ENCODE measurements at regions not wholly inside any gene's neighbourhood (a gene's known extent, or its start where the extent isn't known, plus 50 kb on each side); places are given as distances from the start of the nearest gene placed in this dataset.

DNA sequence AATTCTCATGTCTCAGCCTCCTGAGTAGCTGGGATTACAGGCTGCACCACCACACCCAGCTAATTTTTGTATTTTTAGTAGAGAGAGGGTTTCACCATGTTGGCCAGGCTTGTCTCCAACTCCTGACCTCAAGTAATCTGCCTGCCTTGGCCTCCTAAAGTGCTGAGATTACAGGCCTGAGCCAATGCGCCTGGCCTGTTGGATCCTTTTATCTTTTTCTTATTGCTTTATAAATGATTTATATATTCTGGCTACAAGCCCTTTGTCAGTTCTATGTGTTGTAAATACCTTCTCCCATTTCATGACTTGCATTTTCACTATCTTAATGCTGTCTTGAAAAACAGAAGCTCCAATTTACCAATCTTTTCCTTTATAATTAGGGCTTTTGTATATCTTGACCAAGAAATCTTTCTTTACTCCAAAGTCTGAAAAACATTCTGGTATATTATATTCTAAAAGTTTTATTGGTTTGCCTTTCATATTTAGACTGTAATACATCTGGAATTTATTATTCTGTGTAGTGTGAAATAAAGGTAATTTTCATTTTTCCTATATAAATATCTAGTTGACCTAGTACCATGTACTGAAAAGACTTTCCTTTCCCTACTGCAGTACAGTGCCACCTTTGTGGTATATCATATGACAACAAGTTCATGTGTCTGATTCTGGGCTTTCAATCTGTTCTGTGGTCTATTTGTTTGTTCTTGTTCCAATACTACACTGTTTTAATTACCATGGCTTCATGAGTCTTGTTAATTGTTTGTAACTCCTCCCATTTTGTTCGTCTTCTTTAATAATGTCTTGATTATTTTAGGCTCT, 52.9 kb upstream of the RNU6-1 start:
- Histone ChIP-seq H3K27ac (no peak overlapping the region), H3K4me3 (no peak overlapping the region)
- TF ChIP-seq, protein P1, sequence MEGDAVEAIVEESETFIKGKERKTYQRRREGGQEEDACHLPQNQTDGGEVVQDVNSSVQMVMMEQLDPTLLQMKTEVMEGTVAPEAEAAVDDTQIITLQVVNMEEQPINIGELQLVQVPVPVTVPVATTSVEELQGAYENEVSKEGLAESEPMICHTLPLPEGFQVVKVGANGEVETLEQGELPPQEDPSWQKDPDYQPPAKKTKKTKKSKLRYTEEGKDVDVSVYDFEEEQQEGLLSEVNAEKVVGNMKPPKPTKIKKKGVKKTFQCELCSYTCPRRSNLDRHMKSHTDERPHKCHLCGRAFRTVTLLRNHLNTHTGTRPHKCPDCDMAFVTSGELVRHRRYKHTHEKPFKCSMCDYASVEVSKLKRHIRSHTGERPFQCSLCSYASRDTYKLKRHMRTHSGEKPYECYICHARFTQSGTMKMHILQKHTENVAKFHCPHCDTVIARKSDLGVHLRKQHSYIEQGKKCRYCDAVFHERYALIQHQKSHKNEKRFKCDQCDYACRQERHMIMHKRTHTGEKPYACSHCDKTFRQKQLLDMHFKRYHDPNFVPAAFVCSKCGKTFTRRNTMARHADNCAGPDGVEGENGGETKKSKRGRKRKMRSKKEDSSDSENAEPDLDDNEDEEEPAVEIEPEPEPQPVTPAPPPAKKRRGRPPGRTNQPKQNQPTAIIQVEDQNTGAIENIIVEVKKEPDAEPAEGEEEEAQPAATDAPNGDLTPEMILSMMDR (IDR thresholded peaks at IDR 0.05) = no peak
- DNase-seq (ENCODE audit: low spot score) = no peak

DNA sequence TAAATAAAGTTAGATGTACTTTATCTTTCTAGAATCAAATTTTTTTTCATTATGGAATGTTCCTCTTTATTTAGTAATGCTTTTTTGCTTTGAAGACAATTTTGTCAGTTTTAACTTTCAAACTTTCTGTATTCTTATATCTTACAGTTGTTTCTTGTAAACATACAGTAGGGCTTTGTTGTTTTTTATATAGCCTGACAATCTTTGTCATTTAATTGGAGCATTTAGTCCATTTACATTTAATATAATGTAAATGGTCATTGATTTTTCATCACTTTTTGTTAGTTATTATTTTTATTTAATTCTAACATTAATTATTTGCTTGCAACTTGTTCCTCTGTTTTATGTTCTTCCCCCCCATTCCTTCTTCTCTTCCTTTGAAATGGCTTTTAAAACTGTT, 55.4 kb upstream of the RNU6-1 start:
- Histone ChIP-seq H3K27ac (no peak overlapping the region), H3K4me3 (no peak overlapping the region)
- TF ChIP-seq, protein P1 (IDR thresholded peaks at IDR 0.05) = no peak
- DNase-seq (ENCODE audit: low spot score) = no peak

DNA sequence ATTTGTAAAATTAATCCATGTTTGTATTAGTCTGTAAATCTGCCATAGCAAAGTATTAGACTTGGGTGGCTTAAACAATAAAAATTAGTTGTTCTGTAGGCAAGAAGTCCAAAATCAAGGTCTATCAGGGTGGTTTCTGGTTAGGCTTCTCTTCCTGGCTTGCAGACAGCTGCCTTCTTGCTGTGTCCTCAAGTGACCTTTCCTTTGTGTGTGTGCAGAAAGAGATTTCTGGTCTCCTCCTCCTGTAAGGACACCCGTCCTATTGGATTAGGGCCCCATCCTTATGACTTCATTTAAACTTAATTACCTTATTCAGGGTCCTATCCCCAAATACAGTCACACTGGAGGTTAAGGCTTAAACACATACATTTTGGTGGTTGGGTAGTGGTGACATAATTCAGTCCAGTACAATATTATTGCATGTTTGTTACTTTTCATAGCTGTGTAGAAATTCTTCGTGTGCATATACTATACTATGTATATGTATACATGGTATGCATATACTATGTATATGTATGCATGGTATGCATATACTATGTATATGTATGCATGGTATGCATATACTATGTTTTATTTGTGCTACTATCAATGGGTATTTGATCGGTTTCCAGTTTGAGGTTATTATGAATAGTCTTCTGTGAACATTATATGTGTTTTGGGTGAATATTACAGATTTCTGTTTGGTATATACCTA, 57.9 kb upstream of the RNU6-1 start:
- TF ChIP-seq, protein P1 (IDR thresholded peaks at IDR 0.05) = no peak

DNA sequence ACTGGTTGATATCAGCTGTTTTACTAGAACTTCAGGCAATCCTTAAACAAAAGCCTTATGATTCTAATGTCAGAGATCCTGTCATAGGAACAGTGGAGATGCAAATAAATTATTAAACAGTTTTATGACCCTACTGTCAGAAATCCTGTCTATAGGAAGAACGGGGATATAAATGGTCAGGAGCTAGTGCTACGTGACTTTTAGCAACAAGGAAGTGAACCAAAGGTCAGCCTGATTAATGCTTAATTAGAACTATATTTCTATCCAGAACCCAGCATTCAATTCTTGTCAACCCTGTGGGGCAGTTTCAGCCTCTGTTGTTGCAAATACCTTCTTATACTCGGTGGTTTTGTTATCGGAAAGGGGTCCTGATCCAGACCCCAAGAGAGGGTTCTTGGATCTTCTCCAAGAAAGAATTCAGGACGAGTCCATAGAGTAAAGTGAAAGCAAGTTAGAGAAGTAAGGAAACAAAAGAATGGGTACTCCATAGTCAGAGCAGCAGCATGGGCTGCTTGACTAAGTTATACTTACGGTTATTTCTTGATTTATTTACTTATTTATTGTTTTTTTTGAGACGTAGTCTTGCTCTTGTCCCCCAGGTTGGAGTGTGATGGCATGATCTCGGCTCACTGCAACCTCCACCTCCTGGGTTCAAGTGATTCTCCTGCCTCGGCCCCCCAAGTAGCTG, 59.9 kb upstream of the RNU6-1 start:
- no peak overlapping the region for H3K27ac ChIP-seq
- TF ChIP-seq, protein P1 (IDR thresholded peaks at IDR 0.05) = no peak
- no peak overlapping the region for H3K4me3 ChIP-seq
- no peak for DNase-seq (ENCODE audit: low spot score)

More for the DNA sequence above, 57.9 kb upstream of the RNU6-1 start:
- H3K4me3 ChIP-seq = no peak overlapping the region
- no peak overlapping the region for H3K27ac ChIP-seq
- DNase-seq (ENCODE audit: low spot score) = no peak

DNA sequence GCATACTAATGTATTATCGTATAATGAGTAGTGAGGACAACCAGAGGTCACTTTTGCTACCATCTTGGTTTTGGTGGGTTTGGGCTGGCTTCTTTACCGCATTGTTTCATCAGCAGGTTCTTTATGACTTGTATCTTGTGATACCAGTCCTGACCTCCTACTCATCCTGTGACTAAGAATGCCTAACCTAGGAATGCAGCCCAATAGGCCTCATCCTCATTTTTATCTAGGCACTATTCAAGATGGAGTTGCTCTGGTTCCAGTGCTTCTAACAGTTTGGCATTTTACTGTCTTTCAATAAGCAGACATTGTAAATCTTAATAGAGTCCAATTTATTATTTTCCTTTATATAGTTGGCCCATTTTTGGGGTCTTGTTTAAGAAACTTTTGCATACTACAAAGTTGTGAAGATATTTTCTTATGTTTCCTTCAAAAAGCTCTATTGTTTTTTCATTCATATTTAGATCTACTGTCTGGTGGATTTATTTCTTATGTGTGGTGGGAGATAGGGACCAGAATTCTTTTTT, 60.8 kb upstream of the RNU6-1 start:
- DNase-seq (ENCODE audit: low spot score) = no peak
- TF ChIP-seq, protein P1 (IDR thresholded peaks at IDR 0.05) = no peak
- no peak overlapping the region for H3K27ac ChIP-seq
- no peak overlapping the region for H3K4me3 ChIP-seq

DNA sequence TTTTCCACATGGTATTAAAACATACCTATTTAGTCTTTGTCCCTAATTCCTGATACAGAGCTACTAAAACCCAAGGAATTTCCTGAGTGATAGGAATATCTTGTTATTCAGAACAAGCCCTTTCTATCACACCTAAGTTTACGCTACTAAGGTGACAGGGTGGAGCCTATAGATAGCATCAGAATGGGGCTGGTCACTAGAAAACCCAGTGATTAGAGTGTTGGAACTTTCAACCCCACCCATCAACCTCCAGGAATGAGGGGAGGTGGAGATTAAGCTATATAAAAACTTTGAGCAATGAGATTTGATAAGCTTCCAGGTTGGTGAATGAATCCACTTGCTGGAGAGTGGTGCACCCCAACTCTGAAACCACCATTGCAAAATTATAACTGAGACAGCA, 62.1 kb upstream of the RNU6-1 start:
- DNase-seq (ENCODE audit: low spot score) = no peak
- no peak overlapping the region for H3K4me3 ChIP-seq
- TF ChIP-seq, protein P1 (IDR thresholded peaks at IDR 0.05) = no peak
- H3K27ac ChIP-seq = no peak overlapping the region
